T47D (cell line): ENCODE measurements at regions not wholly inside any gene's neighbourhood (a gene's known extent, or its start where the extent isn't known, plus 50 kb on each side); places are given as distances from the start of the nearest gene placed in this dataset.

Experiments
- DNase-seq, 2 experiments: peaks; one replicate each; pipeline versions ENCODE4 v3.0.0 to v3.0.0-alpha.2; 2011 to 2012; ENCODE audit warnings: low read depth in 1 of 2, low spot score in 1 of 2
- JUND ChIP-seq: IDR thresholded peaks from 2 replicates; pipeline ENCODE4 v1.6.1; 2012; ENCODE audit warnings: low read depth
- in situ Hi-C: cut with HindIII; loops from 2 replicates; pipeline ENCODE4 v1.10.0; 2016; ENCODE audit warnings: low sequenced_read_pairs, low pct_unique_long_range_greater_than_20kb

DNA sequence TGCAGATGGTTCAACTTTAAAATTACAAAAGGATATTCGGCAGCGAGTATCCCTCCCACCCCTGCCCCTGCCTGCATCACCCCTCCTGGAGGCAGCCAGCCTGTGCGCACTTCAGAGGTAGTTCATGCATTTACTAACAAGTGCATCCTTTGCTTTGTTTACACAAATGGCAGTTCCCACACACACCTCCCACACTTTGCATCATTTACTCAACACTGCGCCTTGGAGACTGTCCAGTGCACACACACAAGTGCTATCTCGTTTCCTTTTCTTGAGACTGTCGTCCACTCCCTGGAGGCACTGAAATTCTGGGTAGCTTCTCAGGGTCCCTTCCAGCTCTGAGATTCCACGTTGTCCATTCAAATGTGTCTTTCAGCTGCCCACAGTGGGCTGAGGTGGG is 53.1 kb upstream of the VSX1 start:
- DNase-seq, result no peak
- TF ChIP-seq JUND, result no peak
- in situ Hi-C loops, result no loop called here

DNA sequence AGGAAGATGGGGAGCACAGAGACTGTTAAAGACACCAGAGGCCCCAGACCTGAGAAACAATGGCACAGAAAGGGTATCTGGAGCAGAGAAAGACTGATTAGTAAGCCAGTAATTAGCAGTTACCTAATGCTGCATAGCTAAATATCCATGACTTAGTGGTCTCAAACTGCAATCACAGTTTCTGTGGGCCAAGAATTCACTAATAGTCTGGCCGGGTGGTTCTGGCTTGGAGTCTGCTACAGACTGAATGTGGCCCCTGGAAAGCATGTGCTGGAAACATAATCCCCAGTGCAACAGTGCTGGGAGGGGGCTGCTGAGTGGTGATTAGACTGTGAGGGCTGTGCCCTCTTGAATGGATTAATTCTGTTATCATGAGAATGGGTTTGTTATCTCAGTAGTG is 54.1 kb upstream of the VSX1 start:
- no peak for DNase-seq
- in situ Hi-C loops, result no loop called here
- no peak for TF ChIP-seq JUND

DNA sequence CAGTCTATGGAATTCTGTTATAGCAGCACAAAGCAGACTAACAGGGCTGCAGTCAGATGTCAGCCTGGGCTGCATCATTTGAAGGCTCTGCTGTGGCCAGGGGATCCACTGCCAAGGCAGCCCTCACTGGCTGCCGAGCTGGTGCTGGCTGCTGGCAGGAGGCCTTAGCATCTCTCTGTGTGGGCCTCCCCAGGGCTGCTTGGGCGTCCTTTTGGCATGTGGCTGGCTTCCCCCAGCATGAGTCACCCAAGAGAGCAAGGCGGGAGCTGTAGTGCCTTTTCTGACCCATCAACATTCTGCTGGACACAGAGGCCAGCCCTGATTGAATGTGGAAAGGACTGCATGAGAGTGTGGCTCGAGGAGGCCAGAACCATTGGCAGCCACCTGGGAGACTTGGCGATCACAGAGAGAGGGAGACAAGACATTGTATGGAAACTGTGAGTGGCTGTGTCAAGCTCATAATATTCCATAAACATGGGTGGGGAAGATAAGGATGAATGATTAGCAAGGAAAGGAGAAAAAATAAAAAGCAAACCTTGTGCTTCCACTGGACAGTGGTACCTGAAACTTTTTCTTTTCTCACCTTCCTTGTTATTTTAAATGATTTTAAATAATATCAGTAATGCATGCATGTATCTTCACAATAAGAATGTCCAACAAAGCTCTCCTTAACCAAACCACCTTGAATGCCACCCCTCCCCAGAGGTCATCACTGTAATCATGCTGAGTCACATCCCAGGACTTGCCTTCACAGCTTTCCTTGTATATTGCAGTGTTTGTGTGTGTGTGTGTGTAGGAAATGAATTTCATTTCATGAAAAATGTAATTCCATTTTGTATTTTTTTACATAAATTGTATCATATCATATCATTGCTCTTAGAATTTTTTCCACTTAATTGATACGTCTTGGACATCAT is 55.0 kb upstream of the VSX1 start:
- in situ Hi-C loops, result no loop called here
- no peak for DNase-seq
- TF ChIP-seq JUND, result no peak

DNA sequence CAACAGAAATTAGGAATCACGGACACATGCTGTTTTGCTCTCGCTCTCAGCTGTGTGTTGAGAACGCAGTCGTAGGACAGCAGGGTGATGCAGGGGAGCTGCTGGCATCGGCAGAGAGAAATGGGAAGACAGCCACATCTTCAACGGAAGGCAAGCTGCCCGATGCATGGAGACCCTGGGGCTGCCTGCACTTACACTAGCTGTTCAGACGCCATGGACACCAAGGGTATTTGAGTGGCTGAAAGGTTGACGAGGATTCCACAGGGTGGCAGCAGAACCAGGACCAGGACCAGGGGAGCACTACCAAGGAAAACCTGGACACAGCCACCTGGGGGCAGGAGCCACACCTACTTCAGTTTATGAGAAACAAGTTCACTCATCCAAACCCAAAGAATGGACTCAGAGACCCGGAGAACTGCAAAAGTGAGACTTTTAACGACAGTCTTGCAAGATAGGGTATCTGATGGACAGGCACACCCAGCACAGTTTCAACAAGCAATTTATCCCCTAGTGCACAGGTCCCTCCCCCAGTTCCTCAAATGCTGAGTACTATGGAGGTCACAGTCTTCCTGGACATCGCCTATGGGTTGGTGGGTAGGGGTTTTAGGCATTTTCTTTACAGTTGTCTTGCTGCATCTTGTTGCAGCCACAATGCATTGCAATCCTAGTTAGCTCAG is 56.3 kb upstream of the ENTPD6 start:
- in situ Hi-C loops, result no loop called here
- no peak for TF ChIP-seq JUND
- peak; percentile 62 to 85 for DNase-seq

DNA sequence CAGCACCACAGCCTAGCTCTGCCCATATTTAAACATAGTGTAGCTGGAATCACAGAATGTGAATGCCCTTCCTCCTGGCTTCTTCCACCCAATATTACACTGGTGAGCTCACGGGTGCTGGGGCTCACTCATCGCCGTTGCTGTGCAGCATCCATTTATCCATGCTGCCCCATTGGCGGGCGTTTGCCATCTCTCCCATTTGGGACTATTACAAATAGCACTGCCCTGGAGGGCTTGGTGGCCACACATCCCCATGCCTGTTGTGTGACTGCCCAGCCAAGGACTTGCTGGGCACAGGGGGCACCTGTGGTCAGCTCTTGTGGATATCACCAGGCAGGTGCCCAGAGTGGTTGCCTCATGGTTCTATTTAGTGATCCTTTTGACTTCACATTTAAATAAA is 54.5 kb upstream of the ENTPD6 start:
- in situ Hi-C loops, result no loop called here
- DNase-seq, result no peak
- TF ChIP-seq JUND, result no peak

DNA sequence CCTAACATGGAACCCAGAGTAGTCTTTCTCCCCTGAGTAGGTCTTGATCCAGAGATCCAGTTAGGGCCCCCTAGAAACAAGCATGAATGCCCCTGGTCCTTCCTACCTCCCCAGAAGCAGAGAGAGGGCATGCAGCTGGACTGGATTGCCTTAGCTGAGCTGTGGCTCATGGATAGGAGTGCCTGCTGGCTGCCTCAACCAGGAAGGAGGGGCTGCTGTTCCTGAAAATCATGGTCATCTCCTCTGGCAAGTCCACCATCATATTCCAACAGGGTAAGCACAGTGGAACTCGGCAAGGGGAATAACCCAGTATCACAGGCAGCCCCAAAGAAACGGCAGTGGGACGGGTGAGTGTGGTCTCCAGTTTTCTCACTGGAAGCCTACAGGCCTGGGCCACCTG is 53.1 kb upstream of the ENTPD6 start:
- in situ Hi-C loops, result no loop called here
- DNase-seq, result no peak
- no peak for TF ChIP-seq JUND

DNA sequence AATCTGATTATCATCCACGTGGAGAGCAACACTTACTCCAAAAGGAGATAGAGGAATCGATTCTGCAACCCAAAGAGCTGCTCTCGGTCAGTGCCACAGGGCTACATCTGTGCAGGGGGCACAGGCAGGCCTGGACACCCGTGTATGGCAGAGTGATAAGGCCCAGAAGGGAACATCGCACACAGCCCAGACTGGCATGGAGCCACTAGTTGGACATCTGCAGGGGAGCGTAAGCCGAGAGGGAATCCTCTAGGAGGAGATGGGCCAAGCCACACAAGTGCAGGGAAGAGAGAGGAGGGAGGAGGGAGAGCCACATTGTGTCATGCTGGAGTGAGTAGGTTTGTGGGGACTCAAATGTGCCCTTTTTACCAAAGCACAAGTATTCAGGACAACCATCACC is 50.4 kb upstream of the ENTPD6 start:
- no peak for DNase-seq
- no peak for TF ChIP-seq JUND
- in situ Hi-C loops, result no loop called here
